Progenitor cell of endocrine pancreas (in vitro differentiated cells): ENCODE measurements at regions not wholly inside any gene's neighbourhood (a gene's known extent, or its start where the extent isn't known, plus 50 kb on each side); places are given as distances from the start of the nearest gene placed in this dataset.

ENCODE experiments used
- DNase-seq: peaks from one replicate; pipeline ENCODE4 v3.0.0; 2021; ENCODE audit warnings: low spot score; ENCODE audit not compliant: unreplicated experiment
- H3K27ac Mint-ChIP-seq: 2 replicates; pipeline ENCODE4 v1.8.0; 2021; ENCODE audit warnings: mild to moderate bottlenecking, moderate library complexity, mixed read lengths
- H3K27me3 Mint-ChIP-seq: 2 replicates; pipeline ENCODE4 v1.8.0; 2021; ENCODE audit warnings: mixed read lengths
- H3K36me3 Mint-ChIP-seq: 2 replicates; pipeline ENCODE4 v1.8.0; 2022; ENCODE audit warnings: mixed read lengths; ENCODE audit not compliant: insufficient read depth
- H3K4me1 Mint-ChIP-seq: 2 replicates; pipeline ENCODE4 v1.8.0; 2021; ENCODE audit warnings: low read depth, mixed read lengths
- H3K4me3 Mint-ChIP-seq: 2 replicates; pipeline ENCODE4 v1.8.0; 2021; ENCODE audit warnings: low read depth, mild to moderate bottlenecking, moderate library complexity, mixed read lengths
- H3K9me3 Mint-ChIP-seq: 2 replicates; pipeline ENCODE4 v1.8.0; 2021; ENCODE audit warnings: low read depth, mixed read lengths
- CTCF ChIP-seq: fragments of 200-600 bp; sonication (generic); IDR thresholded peaks from one replicate; pipeline ENCODE4 v1.5.0; 2021; ENCODE audit warnings: antibody characterized with exemption, mild to moderate bottlenecking; ENCODE audit not compliant: unreplicated experiment

- Mint-ChIP-seq H3K27me3 (no peaks in the 10 kb centered on the region), H3K4me3 (no peak overlapping the region), H3K36me3 (peaks cover 2% of the 10 kb centered on the region), H3K4me1 (peaks cover 21% of the 10 kb centered on the region), H3K27ac (no peak overlapping the region), H3K9me3 (no peaks in the 10 kb centered on the region)
- no peak for DNase-seq
- no peak for TF ChIP-seq CTCF
Measured at GRCh38 chr3:69494185-69494584, 108.3 kb upstream of the FRMD4B start.

DNA sequence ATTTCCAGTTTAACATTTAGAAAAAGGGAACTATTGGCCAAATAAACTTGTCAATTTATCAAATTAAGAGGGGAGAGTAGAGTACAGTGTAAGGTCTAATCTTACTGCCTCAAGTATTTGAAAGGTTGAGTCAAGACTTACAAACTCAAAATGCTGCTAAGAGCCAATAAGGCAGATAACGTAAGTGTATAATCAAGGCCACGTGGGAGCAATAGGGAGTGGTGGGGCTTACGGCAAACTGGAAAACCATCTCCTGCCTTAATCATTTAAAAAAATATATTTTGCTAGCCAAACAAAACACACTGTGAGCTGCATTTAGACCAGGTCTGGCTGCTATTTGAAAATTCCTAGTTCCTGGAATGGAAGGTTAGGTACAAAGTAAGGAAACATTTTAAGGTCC lies 107.3 kb upstream of the FRMD4B start:
- no peak for TF ChIP-seq CTCF
- H3K4me3 Mint-ChIP-seq = no peak overlapping the region
- H3K9me3 Mint-ChIP-seq = no peaks in the 10 kb centered on the region
- DNase-seq = no peak
- H3K4me1 Mint-ChIP-seq = peaks cover 21% of the 10 kb centered on the region
- no peaks in the 10 kb centered on the region for H3K36me3 Mint-ChIP-seq
- no peaks in the 10 kb centered on the region for H3K27me3 Mint-ChIP-seq
- no peak overlapping the region for H3K27ac Mint-ChIP-seq

DNA sequence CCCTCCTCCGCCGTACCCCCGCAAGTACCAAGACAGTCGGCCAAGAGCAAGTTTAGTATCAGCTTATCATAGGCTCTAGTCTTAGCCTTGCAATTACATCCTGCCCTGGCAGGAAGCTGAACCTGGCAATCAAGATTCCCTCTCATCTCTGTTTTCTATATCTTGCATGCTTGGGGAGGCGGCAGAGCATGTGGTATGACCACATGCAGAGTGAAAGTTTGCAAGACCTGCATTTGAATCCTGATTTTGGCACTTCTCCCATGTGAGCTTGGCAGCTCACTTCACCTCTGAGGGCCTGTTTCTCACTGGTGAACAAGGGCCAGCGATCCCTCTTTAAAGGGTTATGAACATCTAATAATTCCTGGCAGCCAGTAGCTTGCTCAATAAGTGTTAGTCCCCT lies 106.1 kb upstream of the FRMD4B start:
- Mint-ChIP-seq H3K27ac (peak overlapping the region; percentile 13), H3K4me1 (peaks cover 25% of the 10 kb centered on the region), H3K4me3 (no peak overlapping the region), H3K9me3 (no peaks in the 10 kb centered on the region), H3K36me3 (no peaks in the 10 kb centered on the region), H3K27me3 (no peaks in the 10 kb centered on the region)
- no peak for DNase-seq
- no peak for TF ChIP-seq CTCF

DNA sequence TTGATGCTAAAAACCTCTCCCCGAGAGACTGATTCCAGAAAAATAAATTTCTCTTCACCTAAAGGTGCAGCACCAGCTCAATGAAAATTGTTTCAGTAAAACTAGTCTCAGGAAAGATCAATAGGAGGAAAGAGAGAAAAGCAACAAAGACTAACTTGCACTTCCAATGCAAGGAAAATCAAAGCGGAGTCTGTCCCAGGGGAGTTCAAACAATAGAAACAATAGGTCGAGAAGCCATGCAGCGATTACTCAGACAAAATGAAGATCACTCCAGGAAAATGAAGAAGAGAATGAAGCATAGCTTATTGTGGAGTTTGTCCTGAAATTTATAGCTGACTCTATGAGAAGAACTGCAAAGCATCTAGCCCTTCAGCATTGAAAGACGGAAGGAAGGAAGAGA lies 105.1 kb upstream of the FRMD4B start:
- DNase-seq = no peak
- H3K27me3 Mint-ChIP-seq = no peaks in the 10 kb centered on the region
- no peaks in the 10 kb centered on the region for H3K36me3 Mint-ChIP-seq
- H3K27ac Mint-ChIP-seq = no peak overlapping the region
- no peak for TF ChIP-seq CTCF
- no peaks in the 10 kb centered on the region for H3K9me3 Mint-ChIP-seq
- no peak overlapping the region for H3K4me3 Mint-ChIP-seq
- H3K4me1 Mint-ChIP-seq = peaks cover 33% of the 10 kb centered on the region

GRCh38 chr3:69490235-69490634 lies 104.3 kb upstream of the FRMD4B start:
- H3K36me3 Mint-ChIP-seq = no peaks in the 10 kb centered on the region
- no peak for TF ChIP-seq CTCF

More at GRCh38 chr3:69490235-69490634, 104.3 kb upstream of the FRMD4B start:
- no peak overlapping the region for H3K4me3 Mint-ChIP-seq
- peaks cover 33% of the 10 kb centered on the region for H3K4me1 Mint-ChIP-seq
- no peak overlapping the region for H3K27ac Mint-ChIP-seq
- no peak for DNase-seq
- H3K27me3 Mint-ChIP-seq = no peaks in the 10 kb centered on the region
- no peaks in the 10 kb centered on the region for H3K9me3 Mint-ChIP-seq
